Loucy (cell line): ENCODE measurements at regions not wholly inside any gene's neighbourhood (a gene's known extent, or its start where the extent isn't known, plus 50 kb on each side); places are given as distances from the start of the nearest gene placed in this dataset.
"Not testable (repeated sequence)": the region's sequence is repeated elsewhere in the genome, so short reads cannot be mapped to it uniquely, and the experiment has no call there.

Experiments used
- EZH2phosphoT487 ChIP-seq: fragments of 200-600 bp; IDR thresholded peaks from 2 replicates; pipeline ENCODE4 v1.6.1; 2018; ENCODE audit warnings: antibody characterized with exemption, mild to moderate bottlenecking, moderate library complexity, borderline replicate concordance
- TF ChIP-seq, protein P1 (sequence below): fragments of 200-600 bp; sonication (generic); conservative IDR thresholded peaks from 2 replicates; pipeline ENCODE4 v1.5.1; 2014; ENCODE audit warnings: mild to moderate bottlenecking, antibody characterized with exemption, low read length

GRCh38 chr9:62863319-62863718 is 1673.5 kb downstream of the SPATA31A7 start:
- not testable (repeated sequence) for TF ChIP-seq EZH2phosphoT487
- TF ChIP-seq, protein P1, sequence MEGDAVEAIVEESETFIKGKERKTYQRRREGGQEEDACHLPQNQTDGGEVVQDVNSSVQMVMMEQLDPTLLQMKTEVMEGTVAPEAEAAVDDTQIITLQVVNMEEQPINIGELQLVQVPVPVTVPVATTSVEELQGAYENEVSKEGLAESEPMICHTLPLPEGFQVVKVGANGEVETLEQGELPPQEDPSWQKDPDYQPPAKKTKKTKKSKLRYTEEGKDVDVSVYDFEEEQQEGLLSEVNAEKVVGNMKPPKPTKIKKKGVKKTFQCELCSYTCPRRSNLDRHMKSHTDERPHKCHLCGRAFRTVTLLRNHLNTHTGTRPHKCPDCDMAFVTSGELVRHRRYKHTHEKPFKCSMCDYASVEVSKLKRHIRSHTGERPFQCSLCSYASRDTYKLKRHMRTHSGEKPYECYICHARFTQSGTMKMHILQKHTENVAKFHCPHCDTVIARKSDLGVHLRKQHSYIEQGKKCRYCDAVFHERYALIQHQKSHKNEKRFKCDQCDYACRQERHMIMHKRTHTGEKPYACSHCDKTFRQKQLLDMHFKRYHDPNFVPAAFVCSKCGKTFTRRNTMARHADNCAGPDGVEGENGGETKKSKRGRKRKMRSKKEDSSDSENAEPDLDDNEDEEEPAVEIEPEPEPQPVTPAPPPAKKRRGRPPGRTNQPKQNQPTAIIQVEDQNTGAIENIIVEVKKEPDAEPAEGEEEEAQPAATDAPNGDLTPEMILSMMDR, result not testable (repeated sequence)
